HEK293T (cell line): ENCODE measurements at regions not wholly inside any gene's neighbourhood (a gene's known extent, or its start where the extent isn't known, plus 50 kb on each side); places are given as distances from the start of the nearest gene placed in this dataset.

Experiments
- ARNT ChIP-seq: fragments of 450-650 bp; IDR thresholded peaks from 2 replicates; pipeline ENCODE4 v1.6.1; 2017; ENCODE audit warnings: mild to moderate bottlenecking
- BHLHE40 ChIP-seq: fragments of 450-650 bp; IDR thresholded peaks from 2 replicates; pipeline ENCODE4 v1.6.1; 2016; ENCODE audit warnings: mild to moderate bottlenecking, moderate library complexity, borderline replicate concordance
- CTBP1 ChIP-seq: fragments of 450-650 bp; IDR thresholded peaks from 2 replicates; pipeline ENCODE4 v1.6.1; 2016; ENCODE audit warnings: borderline replicate concordance
- FOXA1 ChIP-seq: fragments of 450-650 bp; IDR thresholded peaks from 2 replicates; pipeline ENCODE4 v1.6.1; 2016; ENCODE audit warnings: mild to moderate bottlenecking
- FOXM1 ChIP-seq: fragments of 450-650 bp; IDR thresholded peaks from 2 replicates; pipeline ENCODE4 v1.6.1; 2017; ENCODE audit warnings: mild to moderate bottlenecking, borderline replicate concordance
- HDGF ChIP-seq: fragments of 450-650 bp; IDR thresholded peaks from 2 replicates; pipeline ENCODE4 v1.6.1; 2017; ENCODE audit warnings: antibody characterized with exemption, borderline replicate concordance
- PKNOX1 ChIP-seq: fragments of 450-650 bp; IDR thresholded peaks from 2 replicates; pipeline ENCODE4 v1.6.1; 2016
- SP1 ChIP-seq: fragments of 450-650 bp; IDR thresholded peaks from 2 replicates; pipeline ENCODE4 v1.6.1; 2017
- SUZ12 ChIP-seq: fragments of 450-650 bp; IDR thresholded peaks from 2 replicates; pipeline ENCODE4 v1.6.1; 2016; ENCODE audit warnings: mild to moderate bottlenecking
- TARDBP ChIP-seq: fragments of 450-650 bp; IDR thresholded peaks from 2 replicates; pipeline ENCODE4 v1.6.1; 2016
- ZNF384 ChIP-seq: fragments of 450-650 bp; IDR thresholded peaks from 2 replicates; pipeline ENCODE4 v1.6.1; 2016

DNA sequence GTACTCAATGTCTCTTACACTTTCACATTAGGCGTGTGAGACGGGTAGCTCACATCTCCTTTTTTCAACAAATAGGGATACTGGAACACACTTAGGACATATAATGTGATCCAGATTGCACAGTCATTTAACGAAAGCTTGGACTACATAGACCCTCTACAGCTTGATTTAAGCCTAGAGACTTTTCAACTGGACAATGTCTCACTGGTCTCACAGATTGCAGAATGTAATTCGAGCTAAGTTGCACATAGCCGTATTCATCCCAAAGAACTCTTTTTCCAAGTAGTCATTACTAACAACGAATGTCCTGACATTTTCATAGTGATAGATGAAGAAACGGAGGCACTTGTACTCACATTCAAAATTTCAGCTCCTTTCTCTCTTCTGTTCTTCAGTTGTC is 612.1 kb downstream of the ZEB2 start:
- TF ChIP-seq PKNOX1 (no peak), HDGF (no peak), SP1 (no peak), FOXM1 (no peak), BHLHE40 (no peak), ZNF384 (no peak), CTBP1 (no peak), TARDBP (no peak), SUZ12 (no peak), FOXA1 (no peak), ARNT (no peak)
